Stomach (tissue), 4 donors: ENCODE measurements at regions not wholly inside any gene's neighbourhood (a gene's known extent, or its start where the extent isn't known, plus 50 kb on each side); places are given as distances from the start of the nearest gene placed in this dataset.

ENCODE experiments used
- POLR2A ChIP-seq, 4 donors: fragments of 450-650 bp; IDR thresholded peaks; one replicate each; pipeline ENCODE4 v1.6.1; 2016; ENCODE audit warnings: antibody characterized with exemption in 4 of 4, control low read depth in 2 of 4, mild to moderate bottlenecking in 1 of 4, moderate library complexity in 1 of 4
- TF ChIP-seq, protein P1 (sequence below), 7 experiments: fragments of 450-650 bp in 4 of 7; fragments of 200-600 bp in 3 of 7; sonication (generic) in 3 of 7; IDR thresholded peaks; one replicate each; pipeline ENCODE4 v1.5.1; 2016 to 2019; ENCODE audit warnings: antibody characterized with exemption in 7 of 7, control low read depth in 2 of 7, mild to moderate bottlenecking in 1 of 7

DNA sequence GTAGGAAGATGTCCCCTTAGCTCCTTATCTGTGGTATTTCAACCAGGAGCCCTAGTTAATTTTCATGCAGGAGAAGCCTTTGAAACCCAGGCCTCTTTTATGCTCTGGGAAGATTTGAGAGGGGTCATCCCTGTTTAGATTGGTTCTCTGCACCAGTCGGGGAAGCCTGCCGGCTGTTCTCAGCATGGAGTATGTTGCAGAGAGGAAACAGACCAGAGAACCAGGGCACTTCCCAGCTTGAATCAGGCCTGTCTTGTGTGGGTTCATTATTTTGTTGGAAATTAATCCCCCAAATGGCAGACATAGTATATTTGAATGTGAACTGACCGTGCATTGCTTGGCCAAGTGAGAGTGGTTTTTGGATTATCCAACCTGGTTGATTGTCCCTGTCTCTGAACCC, 1082.1 kb upstream of the RBFOX1 start:
- TF ChIP-seq, protein P1, sequence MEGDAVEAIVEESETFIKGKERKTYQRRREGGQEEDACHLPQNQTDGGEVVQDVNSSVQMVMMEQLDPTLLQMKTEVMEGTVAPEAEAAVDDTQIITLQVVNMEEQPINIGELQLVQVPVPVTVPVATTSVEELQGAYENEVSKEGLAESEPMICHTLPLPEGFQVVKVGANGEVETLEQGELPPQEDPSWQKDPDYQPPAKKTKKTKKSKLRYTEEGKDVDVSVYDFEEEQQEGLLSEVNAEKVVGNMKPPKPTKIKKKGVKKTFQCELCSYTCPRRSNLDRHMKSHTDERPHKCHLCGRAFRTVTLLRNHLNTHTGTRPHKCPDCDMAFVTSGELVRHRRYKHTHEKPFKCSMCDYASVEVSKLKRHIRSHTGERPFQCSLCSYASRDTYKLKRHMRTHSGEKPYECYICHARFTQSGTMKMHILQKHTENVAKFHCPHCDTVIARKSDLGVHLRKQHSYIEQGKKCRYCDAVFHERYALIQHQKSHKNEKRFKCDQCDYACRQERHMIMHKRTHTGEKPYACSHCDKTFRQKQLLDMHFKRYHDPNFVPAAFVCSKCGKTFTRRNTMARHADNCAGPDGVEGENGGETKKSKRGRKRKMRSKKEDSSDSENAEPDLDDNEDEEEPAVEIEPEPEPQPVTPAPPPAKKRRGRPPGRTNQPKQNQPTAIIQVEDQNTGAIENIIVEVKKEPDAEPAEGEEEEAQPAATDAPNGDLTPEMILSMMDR (IDR thresholded peaks at IDR 0.05): no peak
- TF ChIP-seq POLR2A (IDR thresholded peaks at IDR 0.05): no peak
